ENCODE measurements at regions not wholly inside any gene's neighbourhood (a gene's known extent, or its start where the extent isn't known, plus 50 kb on each side); places are given as distances from the start of the nearest gene placed in this dataset.

DNA sequence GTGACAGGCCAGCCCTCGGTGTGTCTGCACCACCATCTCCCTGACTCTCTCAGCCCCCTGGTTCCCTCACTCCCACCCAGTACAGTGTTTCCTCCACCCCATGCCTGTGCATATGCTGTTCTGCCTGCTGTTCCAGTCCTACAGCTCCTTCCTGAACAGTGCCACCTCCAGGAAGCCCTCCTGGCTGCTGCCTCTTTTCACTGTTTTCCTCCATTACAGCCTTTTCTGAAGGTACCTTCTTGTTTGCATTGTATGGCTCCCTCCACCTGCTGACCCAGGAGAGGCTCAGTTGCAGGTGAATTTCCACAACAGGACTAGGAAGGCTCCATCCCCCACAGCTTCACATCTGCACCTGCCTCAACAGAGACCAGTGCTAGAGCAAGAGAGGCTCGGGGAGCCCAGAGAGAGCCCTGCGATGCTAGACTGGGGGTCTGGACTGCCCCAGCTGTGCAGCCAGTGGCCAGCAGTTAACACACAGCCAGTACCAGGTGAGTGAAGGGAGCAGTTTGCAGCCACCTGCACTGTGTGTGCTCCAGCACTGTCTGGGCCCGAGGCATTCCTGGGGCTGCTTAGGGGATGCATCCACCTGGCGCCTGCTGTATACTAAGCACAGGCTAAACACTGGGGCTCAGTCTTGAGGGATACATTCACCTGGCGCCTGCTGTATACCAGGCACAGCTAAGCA lies 92.0 kb downstream of the ADRA2C start:
- H3K27ac ChIP-seq: no peak overlapping the region
- H3K9me3 ChIP-seq: no peaks in the 10 kb centered on the region
- WGBS, 2 donors: 68% methylated on average over 4 to 5 of the region's 6 CpGs
- H3K4me1 ChIP-seq: no peaks in the 10 kb centered on the region
- intact Hi-C loops (cut with DNase I): no loop called here
- H3K27me3 ChIP-seq: no peaks in the 10 kb centered on the region
- no peak for TF ChIP-seq POLR2A (IDR thresholded peaks at IDR 0.05)
- TF ChIP-seq, protein P1, sequence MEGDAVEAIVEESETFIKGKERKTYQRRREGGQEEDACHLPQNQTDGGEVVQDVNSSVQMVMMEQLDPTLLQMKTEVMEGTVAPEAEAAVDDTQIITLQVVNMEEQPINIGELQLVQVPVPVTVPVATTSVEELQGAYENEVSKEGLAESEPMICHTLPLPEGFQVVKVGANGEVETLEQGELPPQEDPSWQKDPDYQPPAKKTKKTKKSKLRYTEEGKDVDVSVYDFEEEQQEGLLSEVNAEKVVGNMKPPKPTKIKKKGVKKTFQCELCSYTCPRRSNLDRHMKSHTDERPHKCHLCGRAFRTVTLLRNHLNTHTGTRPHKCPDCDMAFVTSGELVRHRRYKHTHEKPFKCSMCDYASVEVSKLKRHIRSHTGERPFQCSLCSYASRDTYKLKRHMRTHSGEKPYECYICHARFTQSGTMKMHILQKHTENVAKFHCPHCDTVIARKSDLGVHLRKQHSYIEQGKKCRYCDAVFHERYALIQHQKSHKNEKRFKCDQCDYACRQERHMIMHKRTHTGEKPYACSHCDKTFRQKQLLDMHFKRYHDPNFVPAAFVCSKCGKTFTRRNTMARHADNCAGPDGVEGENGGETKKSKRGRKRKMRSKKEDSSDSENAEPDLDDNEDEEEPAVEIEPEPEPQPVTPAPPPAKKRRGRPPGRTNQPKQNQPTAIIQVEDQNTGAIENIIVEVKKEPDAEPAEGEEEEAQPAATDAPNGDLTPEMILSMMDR (IDR thresholded peaks at IDR 0.05): no peak
- DNase-seq: no peak
- H3K4me3 ChIP-seq (replicated peaks in 1 of 3): no peak overlapping the region
- no peaks in the 10 kb centered on the region for H3K36me3 ChIP-seq

DNA sequence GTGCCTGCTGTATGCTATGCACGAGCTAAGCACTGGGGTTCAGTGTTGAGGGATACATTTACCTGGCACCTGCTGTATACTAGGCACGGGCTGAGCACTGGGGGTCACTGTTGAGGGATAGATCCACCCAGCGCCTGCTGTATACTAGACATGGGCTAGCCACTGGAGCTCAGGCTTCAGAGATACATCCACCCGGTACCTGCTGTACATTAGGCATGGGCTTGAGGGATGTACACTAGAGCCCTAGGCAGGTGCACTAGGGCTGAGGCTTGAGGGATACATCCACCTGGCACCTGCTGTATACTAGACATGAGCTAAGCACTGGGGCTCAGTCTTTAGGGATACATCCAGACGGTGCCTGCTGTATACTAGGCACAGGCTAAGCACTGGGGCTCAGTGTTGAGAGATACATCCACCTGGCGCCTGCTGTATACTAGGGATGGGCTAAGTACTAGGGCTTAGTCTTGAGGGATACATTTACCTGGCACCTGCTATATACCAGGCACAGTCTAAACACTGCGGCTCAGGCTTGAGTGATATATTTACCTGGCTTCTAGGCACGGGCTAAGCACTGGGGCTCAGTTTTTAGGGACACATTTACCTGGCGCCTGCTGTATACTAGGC lies 92.7 kb downstream of the ADRA2C start:
- Histone ChIP-seq H3K27ac (no peak overlapping the region), H3K27me3 (no peaks in the 10 kb centered on the region), H3K36me3 (no peaks in the 10 kb centered on the region), H3K9me3 (no peaks in the 10 kb centered on the region), H3K4me3 (replicated peaks in 1 of 3) (no peak overlapping the region), H3K4me1 (no peaks in the 10 kb centered on the region)
- WGBS, 2 donors: 82 to 87% methylated on average over 7 of the region's 9 CpGs
- no peak for DNase-seq
- TF ChIP-seq, protein P1 (IDR thresholded peaks at IDR 0.05): no peak
- no peak for TF ChIP-seq POLR2A (IDR thresholded peaks at IDR 0.05)
- intact Hi-C loops (cut with DNase I): no loop called here

GRCh38 chr4:3859571-3859970 lies 93.4 kb downstream of the ADRA2C start:
- TF ChIP-seq POLR2A (IDR thresholded peaks at IDR 0.05): no peak
- TF ChIP-seq, protein P1 (IDR thresholded peaks at IDR 0.05): no peak
- H3K36me3 ChIP-seq: no peaks in the 10 kb centered on the region
- intact Hi-C loops (cut with DNase I): no loop called here
- no peak overlapping the region for H3K27ac ChIP-seq
- WGBS, 2 donors: 93 to 100% methylated on average over 1 to 7 of the region's 8 CpGs
- no peak for DNase-seq
- no peak overlapping the region for H3K4me3 ChIP-seq (replicated peaks in 1 of 3)
- no peaks in the 10 kb centered on the region for H3K4me1 ChIP-seq
- no peaks in the 10 kb centered on the region for H3K27me3 ChIP-seq
- no peaks in the 10 kb centered on the region for H3K9me3 ChIP-seq

- H3K9me3 ChIP-seq: no peaks in the 10 kb centered on the region
- WGBS, 2 donors: 74 to 91% methylated on average over 7 to 31 of the region's 35 CpGs
- intact Hi-C loops (cut with DNase I): no loop called here
These were observed 94.1 kb downstream of the ADRA2C start for GRCh38 chr4:3860061-3860912.

More at GRCh38 chr4:3860061-3860912, 94.1 kb downstream of the ADRA2C start:
- no peak for DNase-seq
- H3K27me3 ChIP-seq: no peaks in the 10 kb centered on the region
- H3K36me3 ChIP-seq: no peaks in the 10 kb centered on the region
- TF ChIP-seq POLR2A (IDR thresholded peaks at IDR 0.05): no peak
- TF ChIP-seq, protein P1 (IDR thresholded peaks at IDR 0.05): no peak
- no peak overlapping the region for H3K4me3 ChIP-seq (replicated peaks in 1 of 3)
- H3K4me1 ChIP-seq: no peaks in the 10 kb centered on the region
- H3K27ac ChIP-seq: no peak overlapping the region

All from thyroid gland (tissue), 4 donors.